ENCODE measurements at regions not wholly inside any gene's neighbourhood (a gene's known extent, or its start where the extent isn't known, plus 50 kb on each side); places are given as distances from the start of the nearest gene placed in this dataset.

GRCh38 chr6:94026575-94026974, 607.2 kb upstream of the EPHA7 start:
- TF ChIP-seq POLR2A (IDR thresholded peaks at IDR 0.05) (no peak), CTCF (IDR thresholded peaks at IDR 0.05) (no peak)
